Gastrocnemius medialis (tissue), 4 donors: ENCODE measurements at regions not wholly inside any gene's neighbourhood (a gene's known extent, or its start where the extent isn't known, plus 50 kb on each side); places are given as distances from the start of the nearest gene placed in this dataset.

Source experiments
- ATAC-seq, 2 donors: fragments of 150-250 bp; one replicate each; pipeline ENCODE4 v1.9.1; 2016
- DNase-seq, 2 donors: peaks; one replicate each; pipeline ENCODE4 v3.0.0-alpha.2; 2019
- H3K27ac ChIP-seq, 4 donors: fragments of 200-600 bp; sonication (generic); 1 replicate in 1 of 4; 2 replicates in 3 of 4; pipeline ENCODE4 v1.5.1; 2016 to 2018; ENCODE audit warnings: mild to moderate bottlenecking in 2 of 4, moderate library complexity in 1 of 4
- H3K27me3 ChIP-seq, 3 donors: fragments of 200-600 bp; sonication (generic) in 2 of 3; 1 replicate in 1 of 3; 2 replicates in 2 of 3; pipeline versions ENCODE4 v1.5.1 to v1.6.0; 2016 to 2019; ENCODE audit warnings: mild to moderate bottlenecking in 1 of 3, moderate library complexity in 1 of 3
- H3K36me3 ChIP-seq, 2 donors: fragments of 200-600 bp; sonication (generic) in 1 of 2; one replicate each; pipeline ENCODE4 v1.5.1; 2017 to 2018
- H3K4me1 ChIP-seq, 2 donors: fragments of 200-600 bp; sonication (generic) in 1 of 2; one replicate each; pipeline ENCODE4 v1.5.1; 2016 to 2017; ENCODE audit warnings: mild to moderate bottlenecking in 2 of 2
- H3K4me3 ChIP-seq, 4 donors: fragments of 200-600 bp; sonication (generic) in 3 of 4; 1 replicate in 1 of 4; 2 replicates in 3 of 4; pipeline ENCODE4 v1.5.1; 2016 to 2019; ENCODE audit warnings: mild to moderate bottlenecking in 2 of 4
- H3K9me3 ChIP-seq, 3 donors: fragments of 200-600 bp; sonication (generic) in 2 of 3; 1 replicate in 1 of 3; 2 replicates in 2 of 3; pipeline ENCODE4 v1.5.1; 2016 to 2019
- POLR2A ChIP-seq, 2 donors: fragments of 450-650 bp; IDR thresholded peaks; one replicate each; pipeline ENCODE4 v1.6.1; 2017; ENCODE audit warnings: antibody characterized with exemption in 2 of 2, mild to moderate bottlenecking in 2 of 2, moderate library complexity in 2 of 2
- in situ Hi-C, 4 donors: fragments of 200-750 bp; cut with MboI; loops; one replicate each; pipeline versions ENCODE4 v1.15.0 to v1.8.0; 2017; ENCODE audit warnings: low sequenced_read_pairs in 4 of 4
- intact Hi-C: fragments of 100-400 bp; cut with DNase I; formaldehyde crosslinking; loops from one replicate; pipeline ENCODE4 v1.15.1; 2023; ENCODE audit warnings: low total_unique reads
- TF ChIP-seq, protein P1 (sequence below), 5 experiments: fragments of 450-650 bp in 3 of 5; fragments of 200-600 bp in 2 of 5; sonication (generic) in 2 of 5; IDR thresholded peaks in 4 of 5; conservative IDR thresholded peaks in 1 of 5; 1 replicate in 4 of 5; 2 replicates in 1 of 5; pipeline ENCODE4 v1.5.1; 2016 to 2019; ENCODE audit warnings: antibody characterized with exemption in 5 of 5, mild to moderate bottlenecking in 3 of 5, moderate library complexity in 3 of 5

DNA sequence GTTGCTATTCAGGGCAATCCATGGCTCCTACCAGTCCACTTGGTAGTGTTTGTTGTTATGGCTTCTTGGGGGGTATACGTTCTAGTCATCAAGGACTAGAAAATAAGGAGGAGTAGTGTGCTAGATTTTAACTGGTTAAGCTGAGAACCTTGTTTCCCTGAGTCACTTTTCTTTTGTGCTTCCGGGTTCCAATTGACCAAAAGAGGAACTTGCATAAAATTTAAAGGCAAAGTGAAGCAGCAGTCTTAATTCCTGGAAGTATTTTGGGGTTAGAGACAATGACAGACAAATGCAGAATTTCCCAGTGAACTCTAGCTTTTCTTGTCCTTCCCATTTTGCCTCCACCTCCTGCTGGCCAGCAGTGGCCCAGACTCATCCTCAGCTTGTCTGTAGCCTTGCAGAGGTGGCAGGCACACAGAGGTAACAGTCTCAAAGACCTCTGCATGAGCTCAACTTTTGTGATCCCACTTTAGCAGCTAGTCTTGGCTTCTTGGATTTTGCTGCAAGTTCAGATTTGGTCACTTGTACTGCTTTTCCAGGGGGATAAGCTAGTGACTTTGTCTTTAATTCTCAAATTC, 1105.8 kb upstream of the NXPH2 start:
- Histone ChIP-seq H3K27me3 (no peaks in the 10 kb centered on the region), H3K36me3 (no peaks in the 10 kb centered on the region), H3K9me3 (no peaks in the 10 kb centered on the region), H3K27ac (no peak overlapping the region), H3K4me3 (no peak overlapping the region), H3K4me1 (no peaks in the 10 kb centered on the region)
- DNase-seq (no peak), ATAC-seq (no peak)
- in situ Hi-C loops, result no loop called here
- TF ChIP-seq, protein P1, sequence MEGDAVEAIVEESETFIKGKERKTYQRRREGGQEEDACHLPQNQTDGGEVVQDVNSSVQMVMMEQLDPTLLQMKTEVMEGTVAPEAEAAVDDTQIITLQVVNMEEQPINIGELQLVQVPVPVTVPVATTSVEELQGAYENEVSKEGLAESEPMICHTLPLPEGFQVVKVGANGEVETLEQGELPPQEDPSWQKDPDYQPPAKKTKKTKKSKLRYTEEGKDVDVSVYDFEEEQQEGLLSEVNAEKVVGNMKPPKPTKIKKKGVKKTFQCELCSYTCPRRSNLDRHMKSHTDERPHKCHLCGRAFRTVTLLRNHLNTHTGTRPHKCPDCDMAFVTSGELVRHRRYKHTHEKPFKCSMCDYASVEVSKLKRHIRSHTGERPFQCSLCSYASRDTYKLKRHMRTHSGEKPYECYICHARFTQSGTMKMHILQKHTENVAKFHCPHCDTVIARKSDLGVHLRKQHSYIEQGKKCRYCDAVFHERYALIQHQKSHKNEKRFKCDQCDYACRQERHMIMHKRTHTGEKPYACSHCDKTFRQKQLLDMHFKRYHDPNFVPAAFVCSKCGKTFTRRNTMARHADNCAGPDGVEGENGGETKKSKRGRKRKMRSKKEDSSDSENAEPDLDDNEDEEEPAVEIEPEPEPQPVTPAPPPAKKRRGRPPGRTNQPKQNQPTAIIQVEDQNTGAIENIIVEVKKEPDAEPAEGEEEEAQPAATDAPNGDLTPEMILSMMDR (IDR thresholded peaks at IDR 0.05 in 4 of 5, conservative IDR thresholded peaks at IDR 0.05 in 1 of 5), result no peak
- TF ChIP-seq POLR2A (IDR thresholded peaks at IDR 0.05), result no peak
- intact Hi-C loops, result no loop called here

DNA sequence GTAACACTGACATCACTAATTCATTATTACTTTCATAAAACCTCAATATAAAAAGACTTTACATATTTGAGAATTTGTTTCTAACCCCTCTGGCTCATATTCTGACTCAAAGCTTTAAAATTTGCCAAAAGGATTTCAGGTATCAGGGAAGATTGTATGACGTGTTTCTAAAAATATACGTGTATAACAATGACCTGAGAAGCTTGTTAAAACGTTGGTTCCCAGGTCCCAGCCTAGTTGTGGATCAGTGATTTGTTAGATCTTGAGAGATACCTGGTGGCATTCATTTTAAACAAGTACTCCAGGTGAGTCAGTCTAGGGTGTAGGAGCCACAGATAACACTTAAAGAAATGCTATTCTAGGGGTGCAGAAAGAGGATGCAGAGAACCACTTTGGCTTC, 1096.8 kb upstream of the NXPH2 start:
- DNase-seq (no peak), ATAC-seq (no peak)
- no peak overlapping the region for H3K27ac ChIP-seq
- H3K4me3 ChIP-seq, result no peak overlapping the region
- H3K9me3 ChIP-seq, result no peaks in the 10 kb centered on the region
- intact Hi-C loops, result no loop called here
- no peaks in the 10 kb centered on the region for H3K4me1 ChIP-seq
- no peaks in the 10 kb centered on the region for H3K36me3 ChIP-seq
- no peaks in the 10 kb centered on the region for H3K27me3 ChIP-seq
- in situ Hi-C loops, result no loop called here
- TF ChIP-seq POLR2A (IDR thresholded peaks at IDR 0.05), result no peak
- TF ChIP-seq, protein P1 (IDR thresholded peaks at IDR 0.05 in 4 of 5, conservative IDR thresholded peaks at IDR 0.05 in 1 of 5), result no peak

DNA sequence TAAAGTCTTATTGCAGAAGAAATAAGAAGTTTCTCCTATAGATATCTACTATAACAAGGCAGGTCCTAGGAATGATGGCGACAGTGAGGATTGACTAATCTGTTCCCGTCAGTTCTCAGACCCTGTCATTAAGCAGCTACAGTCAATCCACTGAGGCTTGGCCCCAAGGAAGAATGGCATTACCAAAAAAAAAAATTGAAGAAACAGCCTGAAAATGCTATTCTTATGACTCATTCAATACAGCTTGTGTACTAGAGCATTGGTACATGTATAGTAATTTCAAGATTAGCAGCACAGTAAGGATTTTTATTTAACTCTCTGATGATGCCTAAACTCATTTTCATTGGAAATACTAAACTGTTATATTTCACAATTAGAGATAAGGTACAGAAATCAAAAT, 1096.1 kb upstream of the NXPH2 start:
- no peak for TF ChIP-seq POLR2A (IDR thresholded peaks at IDR 0.05)
- TF ChIP-seq, protein P1 (IDR thresholded peaks at IDR 0.05 in 4 of 5, conservative IDR thresholded peaks at IDR 0.05 in 1 of 5), result no peak
- intact Hi-C loops, result no loop called here
- Histone ChIP-seq H3K27me3 (no peaks in the 10 kb centered on the region), H3K4me1 (no peaks in the 10 kb centered on the region), H3K9me3 (no peaks in the 10 kb centered on the region), H3K4me3 (no peak overlapping the region), H3K27ac (no peak overlapping the region), H3K36me3 (no peaks in the 10 kb centered on the region)
- in situ Hi-C loops, result no loop called here
- DNase-seq, result no peak
- ATAC-seq, result no peak

DNA sequence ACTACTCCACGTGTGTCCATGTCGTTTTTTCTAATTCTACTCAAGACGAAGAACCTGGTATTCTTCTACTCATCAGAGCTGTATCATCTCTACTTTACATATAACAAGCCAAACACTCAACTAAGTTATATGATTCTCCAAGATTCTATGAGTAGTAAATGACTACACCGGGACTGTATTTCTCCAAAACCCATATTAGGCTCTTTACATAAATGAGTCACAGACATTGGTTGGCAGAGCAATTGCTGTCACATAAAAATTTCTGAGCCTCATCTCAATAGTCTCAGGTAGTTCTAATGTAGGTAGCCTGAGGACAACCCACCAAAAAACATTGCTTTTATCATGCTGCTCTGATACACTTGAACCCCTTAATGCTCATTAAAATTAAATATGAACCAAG, 1092.3 kb upstream of the NXPH2 start:
- intact Hi-C loops (no loop called here), in situ Hi-C loops (no loop called here)
- no peaks in the 10 kb centered on the region for H3K27me3 ChIP-seq
- H3K27ac ChIP-seq, result no peak overlapping the region
- H3K9me3 ChIP-seq, result no peaks in the 10 kb centered on the region
- TF ChIP-seq, protein P1 (IDR thresholded peaks at IDR 0.05 in 4 of 5, conservative IDR thresholded peaks at IDR 0.05 in 1 of 5), result no peak
- no peak for TF ChIP-seq POLR2A (IDR thresholded peaks at IDR 0.05)
- ATAC-seq (no peak), DNase-seq (no peak)
- H3K4me1 ChIP-seq, result no peaks in the 10 kb centered on the region
- H3K36me3 ChIP-seq, result no peaks in the 10 kb centered on the region
- no peak overlapping the region for H3K4me3 ChIP-seq

DNA sequence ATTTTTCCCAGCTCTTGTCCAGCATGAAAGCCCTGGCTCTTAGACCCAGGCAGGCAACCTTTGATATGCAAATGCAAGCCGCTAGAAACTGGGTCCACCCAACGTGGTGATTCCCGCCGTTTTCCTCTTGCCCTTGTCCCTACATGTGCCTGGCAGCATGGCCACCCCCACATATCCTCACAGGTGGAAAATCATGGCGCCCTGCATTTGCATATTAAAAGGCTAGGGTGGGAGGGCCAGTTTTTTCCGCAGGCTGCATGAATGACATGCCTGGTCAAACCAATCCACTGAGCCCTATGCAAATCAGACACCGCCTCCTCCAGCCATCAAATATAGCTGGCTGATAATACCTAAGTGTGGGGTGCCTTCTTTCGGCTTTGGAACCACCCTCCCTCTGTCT, 1091.8 kb upstream of the NXPH2 start:
- ATAC-seq (no peak), DNase-seq (no peak)
- no peaks in the 10 kb centered on the region for H3K27me3 ChIP-seq
- H3K4me3 ChIP-seq, result no peak overlapping the region
- H3K4me1 ChIP-seq, result no peaks in the 10 kb centered on the region
- no peak overlapping the region for H3K27ac ChIP-seq
- intact Hi-C loops, result no loop called here
- H3K9me3 ChIP-seq, result no peaks in the 10 kb centered on the region
- in situ Hi-C loops, result no loop called here
- no peaks in the 10 kb centered on the region for H3K36me3 ChIP-seq
- TF ChIP-seq, protein P1 (IDR thresholded peaks at IDR 0.05 in 4 of 5, conservative IDR thresholded peaks at IDR 0.05 in 1 of 5), result no peak
- TF ChIP-seq POLR2A (IDR thresholded peaks at IDR 0.05), result no peak
